H1 (cell line): ENCODE measurements at regions not wholly inside any gene's neighbourhood (a gene's known extent, or its start where the extent isn't known, plus 50 kb on each side); places are given as distances from the start of the nearest gene placed in this dataset.

Source experiments
- CTBP2 ChIP-seq: IDR thresholded peaks from 2 replicates; pipeline ENCODE4 v1.7.0; 2011; ENCODE audit warnings: borderline replicate concordance, mild to moderate bottlenecking, moderate library complexity, mixed read lengths, low read length; ENCODE audit not compliant: insufficient read depth, insufficient read length
- EZH2 ChIP-seq: fragments of 200-600 bp; sonication (generic); IDR thresholded peaks from 2 replicates; pipeline ENCODE4 v1.7.1; 2012; ENCODE audit warnings: low read depth, mild to moderate bottlenecking, moderate library complexity, low read length, inconsistent platforms; ENCODE audit not compliant: severe bottlenecking
- HDAC6 ChIP-seq: IDR thresholded peaks from one replicate; pipeline ENCODE4 v1.7.1; 2012; ENCODE audit warnings: low read depth, mild to moderate bottlenecking, inconsistent platforms, low read length, moderate library complexity
- MAFK ChIP-seq: IDR thresholded peaks from 2 replicates; pipeline ENCODE4 v1.6.1; 2012; ENCODE audit warnings: low read depth, mild to moderate bottlenecking, improper control_type of control experiment, low read length
- SIX5 ChIP-seq: IDR thresholded peaks from 2 replicates; pipeline ENCODE4 v1.6.1; 2011; ENCODE audit warnings: mild to moderate bottlenecking, low read depth, low read length
- TF ChIP-seq, protein P1 (sequence below): IDR thresholded peaks from 2 replicates; pipeline ENCODE4 v1.6.1; 2012; ENCODE audit warnings: inconsistent platforms

DNA sequence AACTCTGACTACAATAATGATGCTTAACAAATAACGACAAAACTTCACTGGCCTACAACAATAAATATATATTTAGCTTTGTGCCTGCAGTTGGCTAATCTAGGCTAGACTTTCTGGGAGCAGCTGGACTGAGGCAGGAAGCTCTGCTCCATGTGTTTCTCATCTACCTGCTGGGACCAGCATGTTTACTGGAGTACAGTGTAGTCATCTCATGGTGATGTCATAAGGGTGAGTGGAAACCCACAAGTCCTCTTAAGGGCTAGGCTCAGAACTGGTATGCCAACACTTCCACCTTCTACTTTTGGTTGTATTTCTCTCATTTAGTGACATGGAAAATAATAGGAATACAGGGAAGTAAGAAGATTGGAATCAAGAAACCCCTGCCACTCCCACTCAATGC lies 85.7 kb upstream of the NIPBL start (continued):
- TF ChIP-seq HDAC6 = no peak
- TF ChIP-seq EZH2 = no peak
- TF ChIP-seq CTBP2 = no peak
- TF ChIP-seq, protein P1, sequence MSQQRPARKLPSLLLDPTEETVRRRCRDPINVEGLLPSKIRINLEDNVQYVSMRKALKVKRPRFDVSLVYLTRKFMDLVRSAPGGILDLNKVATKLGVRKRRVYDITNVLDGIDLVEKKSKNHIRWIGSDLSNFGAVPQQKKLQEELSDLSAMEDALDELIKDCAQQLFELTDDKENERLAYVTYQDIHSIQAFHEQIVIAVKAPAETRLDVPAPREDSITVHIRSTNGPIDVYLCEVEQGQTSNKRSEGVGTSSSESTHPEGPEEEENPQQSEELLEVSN = no peak
- no peak for TF ChIP-seq SIX5
- no peak for TF ChIP-seq MAFK
